HFFc6 (cell line): ENCODE measurements at regions not wholly inside any gene's neighbourhood (a gene's known extent, or its start where the extent isn't known, plus 50 kb on each side); places are given as distances from the start of the nearest gene placed in this dataset.

Experiments
- DNase-seq: peaks from one replicate; pipeline ENCODE4 v3.0.0-alpha.2; 2018
- H3K27ac Mint-ChIP-seq: 2 replicates; pipeline ENCODE4 v1.8.0; 2020; ENCODE audit warnings: mild to moderate bottlenecking, mixed read lengths
- H3K27me3 Mint-ChIP-seq: 2 replicates; pipeline ENCODE4 v1.8.0; 2021; ENCODE audit warnings: mild to moderate bottlenecking, moderate library complexity, mixed read lengths; ENCODE audit not compliant: insufficient read depth
- H3K36me3 Mint-ChIP-seq: 2 replicates; pipeline ENCODE4 v1.8.0; 2021; ENCODE audit warnings: low read depth, mixed read lengths
- H3K4me1 Mint-ChIP-seq: 2 replicates; pipeline ENCODE4 v1.8.0; 2020; ENCODE audit warnings: low read depth, mixed read lengths
- H3K4me3 Mint-ChIP-seq: 2 replicates; pipeline ENCODE4 v1.8.0; 2020; ENCODE audit warnings: mild to moderate bottlenecking, moderate library complexity, mixed read lengths
- H3K9me3 Mint-ChIP-seq: 2 replicates; pipeline ENCODE4 v1.8.0; 2020; ENCODE audit warnings: mild to moderate bottlenecking, mixed read lengths
- TF ChIP-seq, protein P1 (sequence below): fragments of 200-600 bp; sonication (generic); IDR thresholded peaks from 2 replicates; pipeline ENCODE4 v1.5.0; 2021; ENCODE audit warnings: antibody characterized with exemption, mild to moderate bottlenecking

GRCh38 chr20:53832499-53832898, 237.9 kb downstream of the BCAS1 start:
- DNase-seq: no peak
- no peaks in the 10 kb centered on the region; the same call in none of the 2 replicates for H3K27me3 Mint-ChIP-seq
- H3K36me3 Mint-ChIP-seq: 0 out of 2 replicates have a peak, but pooled peaks cover 9% of the 10 kb centered on the region
- H3K4me3 Mint-ChIP-seq: no peak overlapping the region
- H3K9me3 Mint-ChIP-seq: peaks cover under 1% of the 10 kb centered on the region; the same call in 1 of the 2 replicates
- H3K4me1 Mint-ChIP-seq: peaks cover 69% of the 10 kb centered on the region
- TF ChIP-seq, protein P1, sequence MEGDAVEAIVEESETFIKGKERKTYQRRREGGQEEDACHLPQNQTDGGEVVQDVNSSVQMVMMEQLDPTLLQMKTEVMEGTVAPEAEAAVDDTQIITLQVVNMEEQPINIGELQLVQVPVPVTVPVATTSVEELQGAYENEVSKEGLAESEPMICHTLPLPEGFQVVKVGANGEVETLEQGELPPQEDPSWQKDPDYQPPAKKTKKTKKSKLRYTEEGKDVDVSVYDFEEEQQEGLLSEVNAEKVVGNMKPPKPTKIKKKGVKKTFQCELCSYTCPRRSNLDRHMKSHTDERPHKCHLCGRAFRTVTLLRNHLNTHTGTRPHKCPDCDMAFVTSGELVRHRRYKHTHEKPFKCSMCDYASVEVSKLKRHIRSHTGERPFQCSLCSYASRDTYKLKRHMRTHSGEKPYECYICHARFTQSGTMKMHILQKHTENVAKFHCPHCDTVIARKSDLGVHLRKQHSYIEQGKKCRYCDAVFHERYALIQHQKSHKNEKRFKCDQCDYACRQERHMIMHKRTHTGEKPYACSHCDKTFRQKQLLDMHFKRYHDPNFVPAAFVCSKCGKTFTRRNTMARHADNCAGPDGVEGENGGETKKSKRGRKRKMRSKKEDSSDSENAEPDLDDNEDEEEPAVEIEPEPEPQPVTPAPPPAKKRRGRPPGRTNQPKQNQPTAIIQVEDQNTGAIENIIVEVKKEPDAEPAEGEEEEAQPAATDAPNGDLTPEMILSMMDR: no peak
- H3K27ac Mint-ChIP-seq: peak overlapping the region; percentile 68

- peaks cover 75% of the 10 kb centered on the region for H3K4me1 Mint-ChIP-seq
- TF ChIP-seq, protein P1: no peak
- no peak for DNase-seq
- H3K27ac Mint-ChIP-seq: peak overlapping the region; percentile 68
- no peaks in the 10 kb centered on the region; the same call in none of the 2 replicates for H3K27me3 Mint-ChIP-seq
- H3K9me3 Mint-ChIP-seq: no peaks in the 10 kb centered on the region
- H3K4me3 Mint-ChIP-seq: no peak overlapping the region
- 0 out of 2 replicates have a peak, but pooled peaks cover 9% of the 10 kb centered on the region for H3K36me3 Mint-ChIP-seq
Measured at GRCh38 chr20:53831812-53832211, 238.2 kb upstream of the ZNF217 start.

- DNase-seq: no peak
- Mint-ChIP-seq H3K36me3 (0 out of 2 replicates have a peak, but pooled peaks cover 9% of the 10 kb centered on the region), H3K9me3 (no peaks in the 10 kb centered on the region), H3K27ac (peak overlapping the region; percentile 98), H3K27me3 (no peaks in the 10 kb centered on the region; the same call in none of the 2 replicates), H3K4me1 (peaks cover 81% of the 10 kb centered on the region), H3K4me3 (peak overlapping the region; percentile 84; the same call in 1 of the 2 replicates)
- TF ChIP-seq, protein P1: no peak
Measured at GRCh38 chr20:53831228-53831627, 237.6 kb upstream of the ZNF217 start.

DNA sequence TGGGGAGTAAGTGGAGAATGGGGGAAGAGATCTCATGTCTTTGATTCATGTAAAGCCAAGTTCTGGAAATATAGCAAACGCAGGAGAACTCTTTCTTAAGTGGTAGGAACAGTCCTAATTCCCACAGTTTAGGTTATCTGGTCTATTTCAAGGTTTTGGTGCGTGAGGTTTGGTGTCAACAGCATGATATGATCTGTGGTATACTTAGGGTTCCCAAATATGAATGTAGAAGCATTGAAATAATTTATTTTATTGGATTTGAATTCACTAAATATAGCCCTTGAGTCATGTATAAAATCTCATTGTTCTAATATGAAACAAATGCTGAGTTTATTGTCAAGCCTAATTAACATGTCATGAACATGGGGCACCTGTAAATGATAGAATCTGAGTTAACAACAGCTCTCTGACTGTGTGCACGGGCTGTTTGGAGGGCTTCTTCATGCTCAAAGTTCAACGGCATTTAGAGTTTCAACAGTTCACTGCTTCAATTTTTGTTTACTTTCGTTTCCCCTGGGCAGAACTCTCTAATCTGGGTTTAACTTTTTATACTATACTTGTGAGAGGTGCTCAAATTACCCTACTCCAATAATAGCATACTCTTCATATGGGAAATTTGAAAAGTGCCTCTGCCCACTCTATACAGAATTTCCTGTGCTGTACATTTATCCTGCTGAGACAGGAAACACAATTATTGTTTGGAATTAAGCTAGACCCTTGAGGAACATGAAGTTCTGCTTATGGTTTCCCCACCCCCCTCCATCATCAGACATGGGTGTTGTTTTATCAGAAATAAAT, 236.3 kb upstream of the ZNF217 start:
- TF ChIP-seq, protein P1: no peak
- no peak for DNase-seq
- H3K4me1 Mint-ChIP-seq: peaks cover 81% of the 10 kb centered on the region
- H3K27ac Mint-ChIP-seq: peak overlapping the region; percentile 98
- H3K9me3 Mint-ChIP-seq: no peaks in the 10 kb centered on the region
- 0 out of 2 replicates have a peak, but pooled peaks cover 9% of the 10 kb centered on the region for H3K36me3 Mint-ChIP-seq
- no peaks in the 10 kb centered on the region; the same call in none of the 2 replicates for H3K27me3 Mint-ChIP-seq
- peak overlapping the region; percentile 84 for H3K4me3 Mint-ChIP-seq

- DNase-seq: peak; percentile 97
- H3K9me3 Mint-ChIP-seq: no peaks in the 10 kb centered on the region
- peaks cover 74% of the 10 kb centered on the region for H3K4me1 Mint-ChIP-seq
- peak overlapping the region; percentile 84 for H3K4me3 Mint-ChIP-seq
- TF ChIP-seq, protein P1: no peak
- H3K27ac Mint-ChIP-seq: peak overlapping the region; percentile 98
- H3K27me3 Mint-ChIP-seq: no peaks in the 10 kb centered on the region; the same call in none of the 2 replicates
- 0 out of 2 replicates have a peak, but pooled peaks cover 9% of the 10 kb centered on the region for H3K36me3 Mint-ChIP-seq
Measured at GRCh38 chr20:53829255-53829723, 235.7 kb upstream of the ZNF217 start.
